ENCODE measurements at regions not wholly inside any gene's neighbourhood (a gene's known extent, or its start where the extent isn't known, plus 50 kb on each side); places are given as distances from the start of the nearest gene placed in this dataset.
"Not testable (repeated sequence)": the region's sequence is repeated elsewhere in the genome, so short reads cannot be mapped to it uniquely, and the experiment has no call there.

GRCh38 chr12:89087876-89088275, 264.4 kb downstream of the DUSP6 start:
- no peak for DNase-seq

DNA sequence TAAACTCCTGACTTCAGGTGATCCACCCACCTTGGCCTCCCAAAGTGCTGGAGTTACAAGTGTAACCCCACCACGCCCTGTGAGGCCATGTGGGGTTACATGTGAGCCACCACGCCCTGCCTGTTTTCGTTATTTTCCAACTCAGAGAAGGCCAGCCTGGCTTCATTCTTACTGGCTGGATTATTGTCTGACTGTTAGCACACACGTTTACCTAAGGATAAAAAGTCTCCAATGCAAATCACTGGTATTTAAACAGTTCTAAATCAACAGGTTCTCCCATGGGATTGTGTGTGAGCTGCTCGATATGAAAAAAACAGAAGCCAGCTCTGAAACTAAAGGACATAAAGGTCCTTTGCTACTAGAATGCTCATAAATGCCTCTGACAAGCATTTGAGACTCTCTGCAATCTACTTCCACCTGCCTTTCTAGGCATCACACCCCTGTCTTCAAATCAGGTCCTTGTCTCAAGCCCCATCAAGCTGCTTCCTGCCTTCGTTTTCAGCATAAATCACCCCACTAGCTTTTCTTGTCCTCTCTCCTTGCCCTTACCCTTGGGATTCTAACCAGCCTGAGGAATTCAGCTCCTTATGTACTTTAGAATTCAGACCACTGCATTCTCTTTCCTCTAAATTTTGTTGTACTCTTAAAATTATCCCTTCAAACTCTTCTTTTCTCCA, 265.0 kb downstream of the DUSP6 start:
- no peak for DNase-seq

DNA sequence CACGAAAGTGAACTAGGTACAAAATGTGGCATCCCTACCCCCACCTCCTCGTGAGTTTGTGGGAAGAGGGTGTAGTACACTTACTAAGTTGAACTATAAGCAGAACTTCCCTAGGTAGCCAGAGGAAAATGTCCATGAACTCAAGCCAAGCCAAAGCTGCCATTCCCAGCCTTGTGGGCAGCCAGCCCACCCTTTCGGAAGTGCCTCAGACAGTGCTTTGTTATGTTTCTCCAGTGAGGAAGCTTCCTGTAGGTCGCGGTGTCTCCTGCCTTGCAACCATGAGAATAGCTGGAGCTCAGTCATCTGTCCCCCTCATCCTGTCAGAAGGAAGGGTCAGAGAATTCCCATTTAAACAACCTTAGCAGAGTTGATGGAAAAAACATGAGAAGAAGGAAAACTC, 266.9 kb downstream of the DUSP6 start:
- no peak for DNase-seq

DNA sequence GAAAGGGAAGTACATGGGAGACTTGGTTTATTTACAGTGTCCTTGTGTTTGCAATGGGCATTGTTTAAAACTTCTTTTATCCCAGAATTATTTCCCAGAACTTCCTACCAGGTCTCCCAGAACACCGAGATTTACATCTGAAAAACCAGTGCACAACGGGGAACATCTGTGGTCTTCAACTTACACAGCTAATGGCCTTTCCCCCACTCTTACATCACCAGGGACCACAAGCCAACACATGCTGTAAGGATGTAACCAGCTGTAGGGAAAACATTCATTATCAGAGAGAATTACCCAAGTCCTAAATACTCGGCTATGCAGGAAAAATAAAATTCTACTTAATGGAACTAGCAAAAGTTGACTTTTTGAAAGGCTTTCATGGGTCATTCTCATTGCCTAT, 267.6 kb downstream of the DUSP6 start:
- DNase-seq, result no peak

DNA sequence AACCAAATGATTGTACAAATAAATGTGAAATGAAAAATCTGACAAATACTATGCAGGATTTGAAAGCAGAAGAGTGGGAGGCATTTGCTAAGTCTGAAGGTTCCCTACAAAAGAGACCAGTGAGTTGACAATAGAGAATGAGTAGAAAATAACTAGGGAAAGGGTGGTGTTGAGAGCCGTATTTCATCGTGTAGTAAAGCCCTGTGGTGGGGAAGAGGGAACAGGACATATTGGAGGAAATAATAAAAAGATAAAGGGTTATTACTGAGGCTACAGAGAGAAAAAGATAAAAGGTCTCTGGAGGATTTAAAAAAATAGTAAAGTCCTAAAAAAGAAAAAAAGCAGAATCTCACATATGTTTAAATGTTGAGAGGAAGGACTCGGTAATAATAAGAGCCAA, 268.8 kb downstream of the DUSP6 start:
- DNase-seq, result no peak

DNA sequence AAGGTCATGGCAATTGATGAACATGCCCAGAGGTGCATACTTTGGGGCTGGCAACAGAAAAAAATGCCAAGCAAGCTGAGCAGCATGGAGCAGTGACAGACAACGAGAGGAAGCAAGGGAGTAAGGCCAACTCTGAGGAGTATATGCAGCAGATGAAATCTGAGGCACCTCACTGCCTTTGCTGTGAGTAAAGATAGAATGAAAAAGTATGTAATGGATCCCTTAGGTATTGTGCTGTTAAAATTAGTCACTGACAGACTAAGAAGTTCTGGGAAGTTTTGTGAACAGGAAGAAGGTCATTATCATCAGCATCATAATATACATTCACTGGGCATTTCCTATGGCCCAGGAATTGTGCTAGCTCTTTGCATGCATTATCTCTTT, 269.9 kb downstream of the DUSP6 start:
- no peak for DNase-seq

DNA sequence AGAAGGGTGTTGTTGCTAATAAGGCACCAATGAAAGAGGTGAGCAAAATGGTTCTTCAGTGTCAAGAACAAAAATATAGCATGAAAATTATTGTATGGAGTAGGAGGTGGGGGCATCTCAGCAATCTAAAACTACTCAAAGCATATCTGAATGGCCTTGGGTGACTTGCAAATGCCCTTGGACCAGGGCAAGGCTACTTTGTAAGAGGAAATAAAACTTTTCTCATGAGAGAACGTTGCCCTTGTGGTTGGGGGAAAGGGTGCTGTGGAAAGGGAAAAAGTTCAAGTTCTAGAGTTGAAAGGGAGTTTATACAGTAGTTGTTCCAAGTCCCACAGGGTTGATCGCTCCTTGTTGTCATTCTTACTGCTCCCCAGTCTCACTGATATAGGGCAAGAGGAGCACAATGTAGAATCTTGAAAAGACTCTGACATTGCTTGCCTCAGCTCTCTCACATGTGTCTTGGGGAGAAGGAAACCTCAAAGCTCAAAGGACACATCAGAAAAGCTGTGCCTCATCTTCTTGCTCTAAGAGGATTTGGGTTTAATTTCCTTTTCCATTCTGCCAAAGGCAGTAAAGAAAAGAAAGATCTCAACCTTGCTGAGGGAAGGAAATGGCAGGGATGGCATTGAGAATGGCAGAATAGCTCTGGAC, 270.5 kb downstream of the DUSP6 start:
- no peak for DNase-seq

DNA sequence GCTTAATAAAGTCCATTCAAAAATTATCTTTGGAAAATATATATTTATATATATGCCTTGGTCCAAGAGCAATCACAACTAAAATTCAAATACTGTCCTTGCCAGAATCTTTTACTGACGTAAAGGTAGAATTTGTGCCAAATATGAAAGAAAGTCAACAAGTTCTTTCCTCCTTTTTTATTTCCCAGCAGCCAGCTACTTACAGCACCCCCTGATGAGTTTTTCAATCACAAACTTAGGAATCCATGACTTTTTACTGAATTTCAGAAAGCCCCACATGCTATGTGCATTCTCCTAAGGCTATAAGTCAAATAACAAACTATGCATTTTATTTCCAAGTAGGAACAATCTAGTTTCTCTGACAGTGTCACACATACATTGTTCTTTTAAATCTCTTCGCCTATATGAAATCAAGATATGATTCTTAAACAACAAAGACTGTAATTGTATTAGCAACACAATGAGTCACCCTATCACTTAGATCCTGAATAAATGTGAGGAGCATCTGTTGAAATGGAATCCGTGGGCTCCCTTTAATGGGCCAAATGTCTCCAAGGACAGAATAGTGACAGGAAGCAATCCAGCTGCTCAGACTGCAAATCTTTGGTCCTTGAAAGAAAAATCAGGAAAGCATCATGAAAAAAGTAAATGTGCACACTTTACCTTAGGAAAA, 271.4 kb downstream of the DUSP6 start:
- no peak for DNase-seq

DNA sequence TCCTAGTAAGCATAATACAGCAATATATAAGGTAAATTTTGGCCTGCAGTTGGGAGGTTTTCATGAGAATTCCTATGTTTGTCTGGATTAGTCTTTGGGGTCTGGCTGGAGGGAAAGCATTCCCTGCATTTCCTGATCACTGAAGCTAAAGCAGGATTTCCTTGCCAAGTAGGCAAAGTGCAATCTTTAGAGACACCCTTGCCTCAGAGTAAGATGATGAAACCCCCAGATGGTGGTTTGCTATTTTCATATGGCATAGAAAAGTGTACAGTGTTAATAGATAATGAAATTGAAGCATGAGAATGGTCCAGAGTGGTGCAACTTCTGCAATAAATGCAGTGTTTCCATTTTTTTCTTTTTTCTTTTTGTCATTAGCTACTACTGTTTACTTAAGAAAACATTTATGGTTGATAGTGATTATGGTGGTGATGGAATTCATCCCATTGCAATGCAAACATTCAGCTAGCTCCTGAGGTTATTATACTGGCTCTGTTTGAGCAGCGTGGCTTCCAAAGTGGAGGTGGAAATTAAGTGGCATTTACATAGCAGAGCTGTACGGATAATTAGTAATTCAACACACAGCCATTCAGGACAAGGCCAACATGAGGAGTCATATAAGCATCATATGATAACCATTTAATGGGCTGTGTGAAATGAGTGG, 276.3 kb downstream of the DUSP6 start:
- no peak for DNase-seq

- DNase-seq, result no peak
Measured at GRCh38 chr12:89073659-89074058, 278.6 kb downstream of the DUSP6 start.

DNA sequence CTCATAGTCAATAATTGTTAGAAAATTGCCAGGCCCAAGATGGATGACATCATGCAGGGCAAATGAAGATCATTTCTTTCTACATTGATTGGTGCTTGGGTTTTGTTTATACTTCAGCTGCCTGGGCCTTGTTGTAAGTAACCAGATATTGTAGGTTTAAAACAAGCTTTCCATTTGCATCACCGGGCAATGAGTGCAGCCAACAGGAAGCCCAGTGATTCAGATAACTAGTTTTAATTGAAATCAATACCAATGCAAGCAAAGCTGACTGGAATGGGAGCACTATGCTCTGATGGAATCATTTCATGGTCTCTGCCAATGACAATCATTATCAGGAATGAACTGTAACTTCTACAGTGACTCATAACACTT, 279.3 kb downstream of the DUSP6 start:
- no peak for DNase-seq

- DNase-seq, result no peak
Measured at GRCh38 chr12:89072294-89073026, 279.8 kb downstream of the DUSP6 start.

- no peak for DNase-seq
Measured at GRCh38 chr12:89070603-89071002, 281.7 kb downstream of the DUSP6 start.

GRCh38 chr12:89069431-89069830, 282.9 kb downstream of the DUSP6 start:
- DNase-seq, result no peak

DNA sequence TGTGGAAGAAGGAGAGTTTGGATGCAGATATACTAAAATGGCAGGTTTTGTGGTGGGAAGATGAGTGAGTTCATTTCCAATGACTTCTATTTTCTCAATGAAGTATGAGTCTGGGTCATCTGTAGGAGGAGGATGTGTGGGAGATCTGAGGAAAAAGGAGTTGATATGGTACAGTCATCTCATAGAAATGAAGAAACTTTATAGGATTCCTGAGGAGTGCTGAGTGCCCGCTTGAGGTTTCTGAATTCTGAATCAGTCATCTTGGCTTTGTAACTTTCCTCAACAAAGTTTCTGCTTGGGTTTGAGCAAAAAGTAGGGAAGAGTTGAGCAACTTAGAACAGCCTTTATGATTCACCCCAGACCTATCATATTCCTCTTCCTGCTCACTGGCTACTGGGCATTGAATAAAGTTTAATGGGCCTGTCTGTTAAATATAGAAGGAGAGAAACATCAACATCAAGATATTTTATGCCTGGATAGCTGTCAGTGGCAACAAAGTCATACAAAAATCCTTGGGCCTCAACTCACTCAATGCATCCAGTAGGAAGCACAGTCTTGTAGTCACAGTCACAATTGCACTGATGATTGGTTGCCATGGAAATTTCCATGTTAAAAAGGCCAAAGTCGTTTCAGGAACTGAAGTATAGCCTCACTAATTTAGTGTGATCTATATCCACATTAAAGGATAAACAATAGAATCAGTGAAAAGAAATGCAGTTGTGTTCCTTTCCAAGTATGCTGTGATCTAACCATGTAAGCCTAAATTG, 284.7 kb downstream of the DUSP6 start:
- no peak for DNase-seq

GRCh38 chr12:89064780-89065179, 287.5 kb downstream of the DUSP6 start:
- DNase-seq, result no peak

DNA sequence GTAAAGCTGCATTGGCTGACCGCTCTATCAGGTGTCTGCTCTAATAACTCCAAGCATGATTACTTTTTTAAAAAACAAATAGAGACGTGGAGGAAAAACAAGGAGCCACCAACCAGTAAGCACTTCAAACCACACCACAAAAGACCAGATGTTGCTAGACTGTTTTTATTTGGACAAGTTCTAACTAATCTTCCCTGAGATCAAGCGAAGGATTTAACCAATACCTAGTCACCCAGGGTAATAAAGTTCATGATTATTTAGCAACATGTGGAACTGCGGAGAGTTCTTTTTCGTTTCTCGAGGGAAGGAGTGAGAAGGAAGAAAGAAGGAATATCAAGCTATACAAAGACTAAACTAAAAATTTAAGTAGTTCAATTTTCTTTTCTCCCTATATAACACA, 288.1 kb downstream of the DUSP6 start:
- DNase-seq, result no peak

DNA sequence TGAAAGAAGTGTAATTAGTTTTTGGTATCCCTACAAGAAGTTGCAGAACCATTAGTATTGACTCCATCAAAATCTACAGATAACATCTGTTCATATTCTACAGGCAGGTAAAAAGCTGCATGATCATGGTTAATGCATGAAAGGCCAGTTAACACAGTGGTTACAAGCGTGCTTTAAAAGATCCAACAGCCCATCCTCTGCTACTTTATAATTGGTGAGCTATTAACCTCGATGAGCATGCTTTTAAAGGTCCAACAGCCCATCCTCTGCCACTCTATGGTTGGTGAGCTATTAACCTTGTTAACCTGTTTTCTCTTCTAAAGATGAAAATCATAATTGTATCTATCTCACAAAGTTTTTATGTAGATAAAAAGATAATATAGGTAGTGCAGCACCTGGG, 289.3 kb downstream of the DUSP6 start:
- no peak for DNase-seq

GRCh38 chr12:89059721-89060541, 292.4 kb downstream of the DUSP6 start:
- DNase-seq, result no peak

DNA sequence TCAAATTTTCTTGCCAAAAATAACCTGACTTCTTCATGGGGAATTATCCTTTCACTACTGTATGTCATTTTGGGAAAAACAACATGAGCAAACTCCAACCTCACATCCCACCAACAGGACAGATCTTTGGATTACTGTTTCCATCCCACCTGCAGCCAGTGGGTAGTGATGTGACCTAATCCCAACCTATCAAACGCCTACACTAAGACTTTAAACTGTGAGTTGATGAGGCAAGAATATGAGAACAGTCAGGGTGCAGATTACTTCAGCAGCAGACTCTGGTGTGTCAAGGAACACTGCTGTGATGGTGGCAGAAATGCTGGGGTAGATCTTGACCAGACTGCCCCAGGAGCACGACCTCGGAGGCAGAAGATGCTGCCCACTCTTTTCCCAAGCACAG, 293.2 kb downstream of the DUSP6 start:
- no peak for DNase-seq

- DNase-seq, result no peak
Measured at GRCh38 chr12:89058402-89058801, 293.9 kb downstream of the DUSP6 start.

- DNase-seq, result not testable (repeated sequence)
Measured at GRCh38 chr12:89053817-89054216, 298.5 kb downstream of the DUSP6 start.

All from NCI-H187 (cell line).